Keratinocyte (primary cell): ENCODE measurements at regions not wholly inside any gene's neighbourhood (a gene's known extent, or its start where the extent isn't known, plus 50 kb on each side); places are given as distances from the start of the nearest gene placed in this dataset.

Source experiments
- CTCF ChIP-seq, 3 experiments: IDR thresholded peaks in 1 of 3; conservative IDR thresholded peaks in 1 of 3; optimal IDR thresholded peaks in 1 of 3; 2 replicates in 2 of 3; 3 replicates in 1 of 3; pipeline versions ENCODE3 to v1.5.1; 2011; ENCODE audit warnings: low read length in 3 of 3, mild to moderate bottlenecking in 3 of 3, moderate library complexity in 2 of 3, control low read depth in 1 of 3, inconsistent platforms in 1 of 3; ENCODE audit not compliant: insufficient read depth in 2 of 3; ENCODE audit errors: extremely low read depth in 1 of 3
- EZH2 ChIP-seq: IDR thresholded peaks from one replicate; pipeline ENCODE4 v1.6.1; 2012; ENCODE audit warnings: inconsistent platforms, mild to moderate bottlenecking, low read length, moderate library complexity

GRCh38 chr13:33520468-33520839 lies 234.9 kb upstream of the STARD13 start:
- TF ChIP-seq CTCF (optimal IDR thresholded peaks at IDR 0.05 in 1 of 3, IDR thresholded peaks at IDR 0.05 in 1 of 3, conservative IDR thresholded peaks at IDR 0.05 in 1 of 3; ENCODE audit: extremely low read depth in 1 of 3, insufficient read depth in 2 of 3, low read length in 3 of 3): no peak
- TF ChIP-seq EZH2: no peak
